ENCODE measurements at regions not wholly inside any gene's neighbourhood (a gene's known extent, or its start where the extent isn't known, plus 50 kb on each side); places are given as distances from the start of the nearest gene placed in this dataset.

DNA sequence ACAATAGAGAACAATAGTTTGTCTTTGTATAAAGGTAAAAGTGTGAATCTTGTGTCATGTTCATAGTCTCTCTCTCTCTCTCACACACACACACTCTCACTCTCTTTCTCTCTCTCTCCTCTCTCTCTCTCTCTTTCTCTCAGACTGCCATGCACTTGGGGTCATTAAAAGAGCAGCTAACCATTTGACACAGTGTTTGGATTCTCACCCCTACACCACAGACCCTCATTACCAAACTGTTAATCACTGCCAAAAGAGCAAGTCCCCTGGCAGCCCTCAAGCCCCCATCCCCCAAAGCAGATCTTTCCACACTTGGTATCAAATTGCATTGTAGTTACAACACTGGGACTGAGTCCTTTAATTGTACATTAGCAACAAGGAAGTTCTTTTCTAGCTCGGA, 305.8 kb upstream of the RSPO3 start (continued):
- TF ChIP-seq, protein P1, sequence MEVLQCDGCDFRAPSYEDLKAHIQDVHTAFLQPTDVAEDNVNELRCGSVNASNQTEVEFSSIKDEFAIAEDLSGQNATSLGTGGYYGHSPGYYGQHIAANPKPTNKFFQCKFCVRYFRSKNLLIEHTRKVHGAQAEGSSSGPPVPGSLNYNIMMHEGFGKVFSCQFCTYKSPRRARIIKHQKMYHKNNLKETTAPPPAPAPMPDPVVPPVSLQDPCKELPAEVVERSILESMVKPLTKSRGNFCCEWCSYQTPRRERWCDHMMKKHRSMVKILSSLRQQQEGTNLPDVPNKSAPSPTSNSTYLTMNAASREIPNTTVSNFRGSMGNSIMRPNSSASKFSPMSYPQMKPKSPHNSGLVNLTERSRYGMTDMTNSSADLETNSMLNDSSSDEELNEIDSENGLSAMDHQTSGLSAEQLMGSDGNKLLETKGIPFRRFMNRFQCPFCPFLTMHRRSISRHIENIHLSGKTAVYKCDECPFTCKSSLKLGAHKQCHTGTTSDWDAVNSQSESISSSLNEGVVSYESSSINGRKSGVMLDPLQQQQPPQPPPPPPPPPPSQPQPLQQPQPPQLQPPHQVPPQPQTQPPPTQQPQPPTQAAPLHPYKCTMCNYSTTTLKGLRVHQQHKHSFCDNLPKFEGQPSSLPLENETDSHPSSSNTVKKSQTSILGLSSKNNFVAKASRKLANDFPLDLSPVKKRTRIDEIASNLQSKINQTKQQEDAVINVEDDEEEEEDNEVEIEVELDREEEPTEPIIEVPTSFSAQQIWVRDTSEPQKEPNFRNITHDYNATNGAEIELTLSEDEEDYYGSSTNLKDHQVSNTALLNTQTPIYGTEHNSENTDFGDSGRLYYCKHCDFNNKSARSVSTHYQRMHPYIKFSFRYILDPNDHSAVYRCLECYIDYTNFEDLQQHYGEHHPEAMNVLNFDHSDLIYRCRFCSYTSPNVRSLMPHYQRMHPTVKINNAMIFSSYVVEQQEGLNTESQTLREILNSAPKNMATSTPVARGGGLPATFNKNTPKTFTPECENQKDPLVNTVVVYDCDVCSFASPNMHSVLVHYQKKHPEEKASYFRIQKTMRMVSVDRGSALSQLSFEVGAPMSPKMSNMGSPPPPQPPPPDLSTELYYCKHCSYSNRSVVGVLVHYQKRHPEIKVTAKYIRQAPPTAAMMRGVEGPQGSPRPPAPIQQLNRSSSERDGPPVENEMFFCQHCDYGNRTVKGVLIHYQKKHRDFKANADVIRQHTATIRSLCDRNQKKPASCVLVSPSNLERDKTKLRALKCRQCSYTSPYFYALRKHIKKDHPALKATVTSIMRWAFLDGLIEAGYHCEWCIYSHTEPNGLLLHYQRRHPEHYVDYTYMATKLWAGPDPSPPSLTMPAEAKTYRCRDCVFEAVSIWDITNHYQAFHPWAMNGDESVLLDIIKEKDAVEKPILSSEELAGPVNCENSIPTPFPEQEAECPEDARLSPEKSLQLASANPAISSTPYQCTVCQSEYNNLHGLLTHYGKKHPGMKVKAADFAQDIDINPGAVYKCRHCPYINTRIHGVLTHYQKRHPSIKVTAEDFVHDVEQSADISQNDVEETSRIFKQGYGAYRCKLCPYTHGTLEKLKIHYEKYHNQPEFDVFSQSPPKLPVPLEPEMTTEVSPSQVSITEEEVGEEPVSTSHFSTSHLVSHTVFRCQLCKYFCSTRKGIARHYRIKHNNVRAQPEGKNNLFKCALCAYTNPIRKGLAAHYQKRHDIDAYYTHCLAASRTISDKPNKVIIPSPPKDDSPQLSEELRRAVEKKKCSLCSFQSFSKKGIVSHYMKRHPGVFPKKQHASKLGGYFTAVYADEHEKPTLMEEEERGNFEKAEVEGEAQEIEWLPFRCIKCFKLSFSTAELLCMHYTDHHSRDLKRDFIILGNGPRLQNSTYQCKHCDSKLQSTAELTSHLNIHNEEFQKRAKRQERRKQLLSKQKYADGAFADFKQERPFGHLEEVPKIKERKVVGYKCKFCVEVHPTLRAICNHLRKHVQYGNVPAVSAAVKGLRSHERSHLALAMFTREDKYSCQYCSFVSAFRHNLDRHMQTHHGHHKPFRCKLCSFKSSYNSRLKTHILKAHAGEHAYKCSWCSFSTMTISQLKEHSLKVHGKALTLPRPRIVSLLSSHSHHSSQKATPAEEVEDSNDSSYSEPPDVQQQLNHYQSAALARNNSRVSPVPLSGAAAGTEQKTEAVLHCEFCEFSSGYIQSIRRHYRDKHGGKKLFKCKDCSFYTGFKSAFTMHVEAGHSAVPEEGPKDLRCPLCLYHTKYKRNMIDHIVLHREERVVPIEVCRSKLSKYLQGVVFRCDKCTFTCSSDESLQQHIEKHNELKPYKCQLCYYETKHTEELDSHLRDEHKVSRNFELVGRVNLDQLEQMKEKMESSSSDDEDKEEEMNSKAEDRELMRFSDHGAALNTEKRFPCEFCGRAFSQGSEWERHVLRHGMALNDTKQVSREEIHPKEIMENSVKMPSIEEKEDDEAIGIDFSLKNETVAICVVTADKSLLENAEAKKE (CRISPR knock-in tag; IDR thresholded peaks at IDR 0.05), result no peak
- no peak for TF ChIP-seq CREB1 (CRISPR knock-in tag; IDR thresholded peaks at IDR 0.05; ENCODE audit: low read depth)
- no peak for TF ChIP-seq POLR2AphosphoS5 (IDR thresholded peaks at IDR 0.05; ENCODE audit: low read depth)
- TF ChIP-seq EZH2 (IDR thresholded peaks at IDR 0.05; ENCODE audit: low read depth, unreplicated experiment), result no peak

DNA sequence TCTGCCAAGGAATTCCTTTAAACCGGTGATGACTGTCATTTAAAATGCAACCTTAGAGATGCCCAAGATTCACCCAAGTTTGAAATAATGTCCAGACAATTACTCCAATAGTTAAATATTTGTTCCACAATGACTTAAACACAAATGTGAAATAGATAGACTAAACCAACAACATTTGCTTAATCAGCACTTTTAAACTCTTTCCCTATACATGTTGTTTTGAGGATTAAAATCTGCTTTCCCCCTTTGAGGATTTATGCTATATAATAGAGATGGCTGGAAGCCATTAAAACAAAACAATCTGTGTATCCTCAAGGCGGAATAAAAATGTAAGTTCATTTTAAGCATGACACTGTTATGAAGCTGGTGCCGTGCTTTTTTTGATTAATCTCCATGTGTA, 297.8 kb upstream of the RSPO3 start:
- no peaks in the 10 kb centered on the region for H3K36me3 ChIP-seq (ENCODE audit: insufficient read depth)
- H3K9me2 ChIP-seq (ENCODE audit: insufficient read depth), result no peaks in the 10 kb centered on the region
- no peak overlapping the region for H3K27ac ChIP-seq (ENCODE audit: low read depth)
- H4K20me1 ChIP-seq (replicated peaks; ENCODE audit: insufficient read depth), result no peaks in the 10 kb centered on the region
- H3K9me3 Mint-ChIP-seq, result no peaks in the 10 kb centered on the region
- peaks cover 14% of the 10 kb centered on the region for H3K4me1 Mint-ChIP-seq
- no peak overlapping the region for H3K4me3 Mint-ChIP-seq
- H3K4me1 ChIP-seq (ENCODE audit: insufficient read depth), result peaks cover 10% of the 10 kb centered on the region; the same call in 1 of the 2 replicates
- no peaks in the 10 kb centered on the region for H3K79me2 ChIP-seq (replicated peaks; ENCODE audit: insufficient read depth)
- no peak overlapping the region for H3K27ac Mint-ChIP-seq
- no peak overlapping the region for H3K4me2 ChIP-seq
- H3K27me3 Mint-ChIP-seq (ENCODE audit: insufficient read depth, low read depth, poor library complexity), result peaks cover 1% of the 10 kb centered on the region
- H3K27me3 ChIP-seq (ENCODE audit: insufficient read depth), result no peaks in the 10 kb centered on the region
- H3F3A ChIP-seq (replicated peaks; ENCODE audit: low read depth), result no peaks in the 10 kb centered on the region
- H3K4me3 ChIP-seq, result no peak overlapping the region
- DNase-seq (ENCODE audit: low spot score) (no peak), ATAC-seq (no peak)
- H3K36me3 Mint-ChIP-seq (ENCODE audit: low read depth), result no peaks in the 10 kb centered on the region
- no peak overlapping the region for H2AFZ ChIP-seq
- TF ChIP-seq STAT1 (IDR thresholded peaks at IDR 0.05; ENCODE audit: unreplicated experiment), result no peak
- TF ChIP-seq NANOG (IDR thresholded peaks at IDR 0.05; ENCODE audit: borderline replicate concordance), result no peak
- TF ChIP-seq ZNF331 (CRISPR knock-in tag; IDR thresholded peaks at IDR 0.05; ENCODE audit: low read depth), result no peak
- TF ChIP-seq, protein P2, sequence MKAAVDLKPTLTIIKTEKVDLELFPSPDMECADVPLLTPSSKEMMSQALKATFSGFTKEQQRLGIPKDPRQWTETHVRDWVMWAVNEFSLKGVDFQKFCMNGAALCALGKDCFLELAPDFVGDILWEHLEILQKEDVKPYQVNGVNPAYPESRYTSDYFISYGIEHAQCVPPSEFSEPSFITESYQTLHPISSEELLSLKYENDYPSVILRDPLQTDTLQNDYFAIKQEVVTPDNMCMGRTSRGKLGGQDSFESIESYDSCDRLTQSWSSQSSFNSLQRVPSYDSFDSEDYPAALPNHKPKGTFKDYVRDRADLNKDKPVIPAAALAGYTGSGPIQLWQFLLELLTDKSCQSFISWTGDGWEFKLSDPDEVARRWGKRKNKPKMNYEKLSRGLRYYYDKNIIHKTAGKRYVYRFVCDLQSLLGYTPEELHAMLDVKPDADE (IDR thresholded peaks at IDR 0.05), result no peak
- TF ChIP-seq JUNB (IDR thresholded peaks at IDR 0.05; ENCODE audit: unreplicated experiment), result no peak
